ENCODE measurements at regions not wholly inside any gene's neighbourhood (a gene's known extent, or its start where the extent isn't known, plus 50 kb on each side); places are given as distances from the start of the nearest gene placed in this dataset.

GRCh38 chr4:107402291-107402690, 317.7 kb downstream of the PAPSS1 start:
- no peak for TF ChIP-seq CTCF (IDR thresholded peaks at IDR 0.05; ENCODE audit: insufficient read depth, low read length, poor library complexity, severe bottlenecking)
- no peak overlapping the region for H3K4me3 ChIP-seq (replicated peaks; ENCODE audit: low read depth, low read length)
- H3K27me3 ChIP-seq (replicated peaks; ENCODE audit: control insufficient read depth, insufficient read depth, low read length) = no peaks in the 10 kb centered on the region; the same call in 1 of the 2 replicates
- H3K36me3 ChIP-seq (ENCODE audit: control insufficient read depth, insufficient read depth, low read length) = no peaks in the 10 kb centered on the region
- no peak for DNase-seq (ENCODE audit: extremely low read depth, insufficient read length)

DNA sequence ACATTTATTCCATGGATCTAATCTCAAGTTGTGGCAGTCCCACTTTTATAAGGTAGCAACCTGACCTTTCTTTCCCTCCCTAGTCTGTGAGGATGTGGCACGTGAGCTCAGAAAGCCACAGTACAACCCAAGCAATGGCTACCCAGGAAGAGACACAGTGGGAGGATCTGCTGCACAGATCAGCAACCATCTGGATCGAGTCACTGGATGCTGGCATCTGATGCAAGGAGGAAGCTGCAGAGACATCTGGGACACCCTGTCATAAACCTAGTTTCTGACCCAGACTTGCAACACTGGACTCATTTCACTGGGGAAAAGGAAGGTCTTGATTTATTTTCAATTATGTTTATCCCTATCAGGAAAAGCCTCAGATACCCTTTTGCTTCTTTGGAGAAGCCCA, 327.1 kb downstream of the PAPSS1 start:
- Histone ChIP-seq H3K36me3 (ENCODE audit: control insufficient read depth, insufficient read depth, low read length) (no peaks in the 10 kb centered on the region), H3K27me3 (replicated peaks; ENCODE audit: control insufficient read depth, insufficient read depth, low read length) (no peaks in the 10 kb centered on the region), H3K4me3 (replicated peaks; ENCODE audit: low read depth, low read length) (no peak overlapping the region)
- TF ChIP-seq CTCF (IDR thresholded peaks at IDR 0.05; ENCODE audit: insufficient read depth, low read length, poor library complexity, severe bottlenecking) = no peak
- DNase-seq (ENCODE audit: extremely low read depth, insufficient read length) = no peak

GRCh38 chr4:107392380-107392779, 327.7 kb downstream of the PAPSS1 start:
- no peak for DNase-seq (ENCODE audit: extremely low read depth, insufficient read length)
- Histone ChIP-seq H3K27me3 (replicated peaks; ENCODE audit: control insufficient read depth, insufficient read depth, low read length) (no peaks in the 10 kb centered on the region), H3K36me3 (ENCODE audit: control insufficient read depth, insufficient read depth, low read length) (no peaks in the 10 kb centered on the region), H3K4me3 (replicated peaks; ENCODE audit: low read depth, low read length) (no peak overlapping the region)
- no peak for TF ChIP-seq CTCF (IDR thresholded peaks at IDR 0.05; ENCODE audit: insufficient read depth, low read length, poor library complexity, severe bottlenecking)

DNA sequence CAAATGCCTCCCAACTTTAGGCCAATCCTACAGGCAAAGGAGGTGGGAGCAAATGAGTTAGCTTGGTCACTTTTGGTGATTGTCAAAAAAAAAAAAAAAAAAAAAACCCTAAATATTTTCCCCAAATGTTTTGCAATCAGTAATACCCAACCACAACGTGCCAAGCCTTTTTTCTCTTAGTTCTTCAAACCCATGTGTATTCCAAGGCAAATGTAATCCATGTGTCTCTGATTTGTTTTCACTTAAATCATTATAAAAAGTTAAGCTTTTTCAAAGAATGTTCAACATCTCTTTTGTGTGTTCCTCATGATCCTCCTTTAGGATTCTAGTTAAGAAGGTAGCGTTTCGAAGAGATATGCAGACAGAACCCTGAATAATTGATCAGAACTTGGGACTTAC, 328.4 kb downstream of the PAPSS1 start:
- no peak overlapping the region for H3K4me3 ChIP-seq (replicated peaks; ENCODE audit: low read depth, low read length)
- DNase-seq (ENCODE audit: extremely low read depth, insufficient read length) = no peak
- no peaks in the 10 kb centered on the region for H3K27me3 ChIP-seq (replicated peaks; ENCODE audit: control insufficient read depth, insufficient read depth, low read length)
- H3K36me3 ChIP-seq (ENCODE audit: control insufficient read depth, insufficient read depth, low read length) = no peaks in the 10 kb centered on the region
- TF ChIP-seq CTCF (IDR thresholded peaks at IDR 0.05; ENCODE audit: insufficient read depth, low read length, poor library complexity, severe bottlenecking) = no peak

GRCh38 chr4:107391009-107391629, 328.9 kb downstream of the PAPSS1 start:
- DNase-seq (ENCODE audit: extremely low read depth, insufficient read length) = no peak
- no peaks in the 10 kb centered on the region for H3K36me3 ChIP-seq (ENCODE audit: control insufficient read depth, insufficient read depth, low read length)
- no peak for TF ChIP-seq CTCF (IDR thresholded peaks at IDR 0.05; ENCODE audit: insufficient read depth, low read length, poor library complexity, severe bottlenecking)
- H3K27me3 ChIP-seq (replicated peaks; ENCODE audit: control insufficient read depth, insufficient read depth, low read length) = no peaks in the 10 kb centered on the region
- H3K4me3 ChIP-seq (replicated peaks; ENCODE audit: low read depth, low read length) = no peak overlapping the region

DNA sequence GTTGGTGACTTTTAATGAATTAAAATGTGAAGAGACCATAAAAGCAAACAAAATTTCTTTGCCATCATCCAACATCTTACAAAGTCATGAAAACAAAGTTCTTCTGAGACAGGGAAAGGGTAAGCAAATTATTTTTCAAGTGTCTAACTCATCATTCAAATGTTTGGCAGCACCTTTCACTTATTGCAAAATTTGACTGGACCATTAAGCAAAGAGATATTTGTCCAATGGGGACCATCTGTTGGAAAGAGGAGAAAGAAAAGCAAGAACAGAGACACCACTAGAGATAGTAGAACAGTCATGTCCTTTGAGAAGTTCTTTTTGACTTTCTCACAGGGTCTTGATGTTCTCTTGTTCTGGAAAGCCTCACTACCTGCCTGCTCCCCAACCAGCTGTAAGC, 330.1 kb downstream of the PAPSS1 start:
- H3K36me3 ChIP-seq (ENCODE audit: control insufficient read depth, insufficient read depth, low read length) = no peaks in the 10 kb centered on the region
- no peak for TF ChIP-seq CTCF (IDR thresholded peaks at IDR 0.05; ENCODE audit: insufficient read depth, low read length, poor library complexity, severe bottlenecking)
- no peak overlapping the region for H3K4me3 ChIP-seq (replicated peaks; ENCODE audit: low read depth, low read length)
- H3K27me3 ChIP-seq (replicated peaks; ENCODE audit: control insufficient read depth, insufficient read depth, low read length) = no peaks in the 10 kb centered on the region
- DNase-seq (ENCODE audit: extremely low read depth, insufficient read length) = no peak
